ENCODE measurements at regions not wholly inside any gene's neighbourhood (a gene's known extent, or its start where the extent isn't known, plus 50 kb on each side); places are given as distances from the start of the nearest gene placed in this dataset.
"Not testable (repeated sequence)": the region's sequence is repeated elsewhere in the genome, so short reads cannot be mapped to it uniquely, and the experiment has no call there.

GRCh38 chr13:112158961-112159360 is 92.0 kb downstream of the SOX1 start:
- Histone ChIP-seq H3K9me3 (no peaks in the 10 kb centered on the region), H3K4me1 (no peaks in the 10 kb centered on the region), H3K27ac (no peak overlapping the region), H3K27me3 (no peaks in the 10 kb centered on the region), H3K4me3 (replicated peaks in 1 of 3) (no peak overlapping the region), H3K36me3 (no peaks in the 10 kb centered on the region)
- WGBS, 2 donors = 86 to 89% methylated on average over 5 of the region's 5 CpGs
- TF ChIP-seq POLR2A (IDR thresholded peaks at IDR 0.05) = no peak
- TF ChIP-seq CTCF (IDR thresholded peaks at IDR 0.05) = no peak
- intact Hi-C loops (cut with DNase I) = no loop called here
- DNase-seq = no peak

GRCh38 chr13:112159575-112160547 is 92.9 kb downstream of the SOX1 start:
- Histone ChIP-seq H3K27ac (no peak overlapping the region), H3K9me3 (no peaks in the 10 kb centered on the region), H3K27me3 (no peaks in the 10 kb centered on the region), H3K4me3 (replicated peaks in 1 of 3) (no peak overlapping the region), H3K36me3 (no peaks in the 10 kb centered on the region), H3K4me1 (no peaks in the 10 kb centered on the region)
- intact Hi-C loops (cut with DNase I) = no loop called here
- WGBS, 2 donors = 53 to 66% methylated on average over 12 to 17 of the region's 17 CpGs
- no peak for DNase-seq
- TF ChIP-seq POLR2A (IDR thresholded peaks at IDR 0.05) = no peak
- no peak for TF ChIP-seq CTCF (IDR thresholded peaks at IDR 0.05)

GRCh38 chr13:112160558-112160957 is 93.6 kb downstream of the SOX1 start:
- TF ChIP-seq CTCF (IDR thresholded peaks at IDR 0.05) = no peak
- no peak for TF ChIP-seq POLR2A (IDR thresholded peaks at IDR 0.05)
- Histone ChIP-seq H3K4me1 (no peaks in the 10 kb centered on the region), H3K4me3 (replicated peaks in 1 of 3) (no peak overlapping the region), H3K36me3 (no peaks in the 10 kb centered on the region), H3K9me3 (no peaks in the 10 kb centered on the region), H3K27ac (no peak overlapping the region), H3K27me3 (no peaks in the 10 kb centered on the region)
- intact Hi-C loops (cut with DNase I) = no loop called here
- 87 to 91% methylated on average over 14 of the region's 14 CpGs for WGBS, 2 donors
- DNase-seq = no peak

- Histone ChIP-seq H3K9me3 (no peaks in the 10 kb centered on the region), H3K27ac (no peak overlapping the region), H3K4me3 (replicated peaks in 1 of 3) (no peak overlapping the region), H3K36me3 (no peaks in the 10 kb centered on the region), H3K27me3 (no peaks in the 10 kb centered on the region), H3K4me1 (no peaks in the 10 kb centered on the region)
- no peak for DNase-seq
- 62 to 71% methylated on average over 21 of the region's 21 CpGs for WGBS, 2 donors
- intact Hi-C loops (cut with DNase I) = no loop called here
- no peak for TF ChIP-seq CTCF (IDR thresholded peaks at IDR 0.05)
- TF ChIP-seq POLR2A (IDR thresholded peaks at IDR 0.05) = no peak
Measured at GRCh38 chr13:112161521-112162301, 94.8 kb downstream of the SOX1 start.

- H3K9me3 ChIP-seq; H3K36me3 ChIP-seq; H3K4me1 ChIP-seq; H3K27me3 ChIP-seq; DNase-seq; H3K4me3 ChIP-seq (replicated peaks in 1 of 3); intact Hi-C loops (cut with DNase I); H3K27ac ChIP-seq: not testable (repeated sequence)
- WGBS, 2 donors = 94% methylated on average over 78 to 86 of the region's 97 CpGs
Measured at GRCh38 chr13:112163691-112164660, 97.0 kb downstream of the SOX1 start.

All from thyroid gland (tissue), 4 donors.